Loucy (cell line): ENCODE measurements at regions not wholly inside any gene's neighbourhood (a gene's known extent, or its start where the extent isn't known, plus 50 kb on each side); places are given as distances from the start of the nearest gene placed in this dataset.

Experiments used
- EZH2phosphoT487 ChIP-seq: fragments of 200-600 bp; IDR thresholded peaks from 2 replicates; pipeline ENCODE4 v1.6.1; 2018; ENCODE audit warnings: antibody characterized with exemption, mild to moderate bottlenecking, moderate library complexity, borderline replicate concordance
- TF ChIP-seq, protein P1 (sequence below): fragments of 200-600 bp; sonication (generic); conservative IDR thresholded peaks from 2 replicates; pipeline ENCODE4 v1.5.1; 2014; ENCODE audit warnings: mild to moderate bottlenecking, antibody characterized with exemption, low read length

DNA sequence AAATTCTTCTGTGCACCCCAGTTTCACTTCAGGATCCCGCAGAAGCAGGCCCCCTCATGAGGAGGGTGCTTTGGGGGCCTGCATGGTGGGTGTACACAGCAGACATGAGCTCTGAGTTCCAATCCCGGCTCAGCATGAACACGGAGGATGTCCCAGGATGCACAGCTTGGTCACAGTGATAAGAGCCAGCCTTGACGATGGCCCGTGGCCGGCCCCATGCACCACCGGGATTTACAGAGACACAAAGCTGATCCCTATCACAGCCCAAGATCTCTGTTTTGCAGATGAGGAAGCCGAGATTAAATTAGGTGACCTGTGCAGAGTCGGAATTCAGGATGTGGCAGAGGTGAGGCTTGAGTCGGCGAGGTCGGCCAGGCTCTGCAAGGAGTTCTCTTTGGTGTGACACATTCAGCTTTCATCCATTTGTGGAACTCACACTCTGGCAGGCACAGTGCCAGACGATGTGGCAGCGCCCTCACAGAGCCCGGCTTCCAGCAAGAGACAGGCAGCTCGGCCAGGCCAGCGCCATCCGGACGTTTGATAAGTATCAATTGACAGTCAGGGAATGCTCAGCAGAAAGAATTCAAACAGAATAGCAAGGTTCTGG, 456.3 kb upstream of the MYT1L start:
- TF ChIP-seq, protein P1, sequence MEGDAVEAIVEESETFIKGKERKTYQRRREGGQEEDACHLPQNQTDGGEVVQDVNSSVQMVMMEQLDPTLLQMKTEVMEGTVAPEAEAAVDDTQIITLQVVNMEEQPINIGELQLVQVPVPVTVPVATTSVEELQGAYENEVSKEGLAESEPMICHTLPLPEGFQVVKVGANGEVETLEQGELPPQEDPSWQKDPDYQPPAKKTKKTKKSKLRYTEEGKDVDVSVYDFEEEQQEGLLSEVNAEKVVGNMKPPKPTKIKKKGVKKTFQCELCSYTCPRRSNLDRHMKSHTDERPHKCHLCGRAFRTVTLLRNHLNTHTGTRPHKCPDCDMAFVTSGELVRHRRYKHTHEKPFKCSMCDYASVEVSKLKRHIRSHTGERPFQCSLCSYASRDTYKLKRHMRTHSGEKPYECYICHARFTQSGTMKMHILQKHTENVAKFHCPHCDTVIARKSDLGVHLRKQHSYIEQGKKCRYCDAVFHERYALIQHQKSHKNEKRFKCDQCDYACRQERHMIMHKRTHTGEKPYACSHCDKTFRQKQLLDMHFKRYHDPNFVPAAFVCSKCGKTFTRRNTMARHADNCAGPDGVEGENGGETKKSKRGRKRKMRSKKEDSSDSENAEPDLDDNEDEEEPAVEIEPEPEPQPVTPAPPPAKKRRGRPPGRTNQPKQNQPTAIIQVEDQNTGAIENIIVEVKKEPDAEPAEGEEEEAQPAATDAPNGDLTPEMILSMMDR, result no peak
- no peak for TF ChIP-seq EZH2phosphoT487
